Uterus (tissue), 2 donors: ENCODE measurements at regions not wholly inside any gene's neighbourhood (a gene's known extent, or its start where the extent isn't known, plus 50 kb on each side); places are given as distances from the start of the nearest gene placed in this dataset.

Experiments
- CTCF ChIP-seq, 4 experiments: fragments of 200-600 bp in 2 of 4; fragments of 450-650 bp in 2 of 4; sonication (generic) in 2 of 4; IDR thresholded peaks; one replicate each; pipeline ENCODE4 v1.5.1; 2016 to 2019; ENCODE audit warnings: antibody characterized with exemption in 4 of 4, mild to moderate bottlenecking in 2 of 4, moderate library complexity in 1 of 4
- POLR2A ChIP-seq, 2 donors: fragments of 450-650 bp; IDR thresholded peaks; one replicate each; pipeline ENCODE4 v1.6.1; 2016; ENCODE audit warnings: antibody characterized with exemption in 2 of 2, mild to moderate bottlenecking in 1 of 2, moderate library complexity in 1 of 2

GRCh38 chr5:84569307-84569706 is 184.6 kb upstream of the EDIL3 start:
- TF ChIP-seq CTCF (IDR thresholded peaks at IDR 0.05) (no peak), POLR2A (IDR thresholded peaks at IDR 0.05) (no peak)
